PC-3 (cell line): ENCODE measurements at regions not wholly inside any gene's neighbourhood (a gene's known extent, or its start where the extent isn't known, plus 50 kb on each side); places are given as distances from the start of the nearest gene placed in this dataset.

Experiments
- EZH2 ChIP-seq: fragments of 300-600 bp; sonication (generic); IDR thresholded peaks from one replicate; pipeline ENCODE4 v1.6.1; 2017; ENCODE audit warnings: antibody characterized with exemption, mild to moderate bottlenecking, low read length; ENCODE audit not compliant: unreplicated experiment
- EZH2phosphoT487 ChIP-seq: fragments of 300-600 bp; sonication (generic); IDR thresholded peaks from 2 replicates; pipeline ENCODE4 v1.6.1; 2018; ENCODE audit warnings: mild to moderate bottlenecking, antibody characterized with exemption, low read length, borderline replicate concordance
- TF ChIP-seq, protein P1 (sequence below): fragments of 300-600 bp; sonication (generic); conservative IDR thresholded peaks from 2 replicates; pipeline ENCODE4 v1.5.1; 2017; ENCODE audit warnings: antibody characterized with exemption, low read depth, mild to moderate bottlenecking, low read length

DNA sequence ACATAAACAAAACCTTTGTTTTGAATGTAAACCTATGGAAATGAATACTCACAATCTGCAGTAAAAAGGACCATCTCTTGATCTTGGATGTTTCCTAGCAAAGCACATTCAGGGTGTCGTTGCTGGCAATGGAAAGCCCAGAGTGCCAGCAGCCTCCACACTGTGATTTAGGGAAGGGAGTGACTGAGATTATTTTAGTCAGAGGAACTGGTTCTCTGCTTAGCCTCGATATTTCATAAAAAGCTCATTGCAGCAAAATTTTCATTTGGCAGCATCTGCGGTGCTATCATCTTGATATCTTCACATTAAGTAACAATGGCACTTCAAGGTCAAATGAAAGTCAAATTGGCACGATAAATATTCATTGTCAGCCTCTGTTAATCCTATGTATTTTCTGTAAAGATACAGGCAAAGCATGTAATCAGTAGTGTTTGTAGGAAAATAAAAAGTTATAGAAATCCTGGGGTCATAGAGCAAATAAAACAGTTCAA lies 116.0 kb downstream of the MACIR start:
- TF ChIP-seq, protein P1, sequence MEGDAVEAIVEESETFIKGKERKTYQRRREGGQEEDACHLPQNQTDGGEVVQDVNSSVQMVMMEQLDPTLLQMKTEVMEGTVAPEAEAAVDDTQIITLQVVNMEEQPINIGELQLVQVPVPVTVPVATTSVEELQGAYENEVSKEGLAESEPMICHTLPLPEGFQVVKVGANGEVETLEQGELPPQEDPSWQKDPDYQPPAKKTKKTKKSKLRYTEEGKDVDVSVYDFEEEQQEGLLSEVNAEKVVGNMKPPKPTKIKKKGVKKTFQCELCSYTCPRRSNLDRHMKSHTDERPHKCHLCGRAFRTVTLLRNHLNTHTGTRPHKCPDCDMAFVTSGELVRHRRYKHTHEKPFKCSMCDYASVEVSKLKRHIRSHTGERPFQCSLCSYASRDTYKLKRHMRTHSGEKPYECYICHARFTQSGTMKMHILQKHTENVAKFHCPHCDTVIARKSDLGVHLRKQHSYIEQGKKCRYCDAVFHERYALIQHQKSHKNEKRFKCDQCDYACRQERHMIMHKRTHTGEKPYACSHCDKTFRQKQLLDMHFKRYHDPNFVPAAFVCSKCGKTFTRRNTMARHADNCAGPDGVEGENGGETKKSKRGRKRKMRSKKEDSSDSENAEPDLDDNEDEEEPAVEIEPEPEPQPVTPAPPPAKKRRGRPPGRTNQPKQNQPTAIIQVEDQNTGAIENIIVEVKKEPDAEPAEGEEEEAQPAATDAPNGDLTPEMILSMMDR: no peak
- no peak for TF ChIP-seq EZH2
- TF ChIP-seq EZH2phosphoT487: no peak
